K562 (cell line): ENCODE measurements at regions not wholly inside any gene's neighbourhood (a gene's known extent, or its start where the extent isn't known, plus 50 kb on each side); places are given as distances from the start of the nearest gene placed in this dataset.
A peak's percentile ranks its signal among the peaks of the same experiment; 100 is the strongest.

Source experiments
- DMBX1 ChIP-seq: fragments of 250-450 bp; sonication (Bioruptor Pico); IDR thresholded peaks from 2 replicates; pipeline ENCODE4 v1.8.0; 2022; ENCODE audit warnings: inconsistent platforms, mild to moderate bottlenecking, moderate library complexity, borderline replicate concordance
- EZH2 ChIP-seq: IDR thresholded peaks from 2 replicates; pipeline ENCODE4 v1.6.1; 2012; ENCODE audit warnings: low read depth, mild to moderate bottlenecking, inconsistent platforms, low read length, borderline replicate concordance
- L3MBTL2 ChIP-seq: fragments of 450-650 bp; IDR thresholded peaks from 2 replicates; pipeline ENCODE4 v1.6.1; 2016; ENCODE audit warnings: mild to moderate bottlenecking, moderate library complexity
- MAZ ChIP-seq, 2 experiments: fragments of 450-650 bp in 1 of 2; sonication (generic) in 1 of 2; formaldehyde crosslinking; IDR thresholded peaks in 1 of 2; conservative IDR thresholded peaks in 1 of 2; 2 replicates each; pipeline versions ENCODE4 v1.4.0 to v1.5.0; 2020; ENCODE audit warnings: mild to moderate bottlenecking in 1 of 2, missing genetic modification reagents in 1 of 2
- MYBL2 ChIP-seq, 2 experiments: fragments of 450-650 bp in 1 of 2; sonication (generic) in 1 of 2; formaldehyde crosslinking in 1 of 2; IDR thresholded peaks; 2 replicates each; pipeline versions ENCODE4 v1.6.1 to v1.8.1; 2017 to 2022; ENCODE audit warnings: borderline replicate concordance in 1 of 2, inconsistent platforms in 1 of 2, low read depth in 1 of 2, mild to moderate bottlenecking in 1 of 2, missing genetic modification reagents in 1 of 2, moderate library complexity in 1 of 2
- RB1 ChIP-seq: fragments of 450-650 bp; IDR thresholded peaks from 2 replicates; pipeline ENCODE4 v1.6.1; 2017; ENCODE audit warnings: low read depth, mild to moderate bottlenecking
- REST ChIP-seq, 2 experiments: fragments of 450-650 bp; formaldehyde crosslinking in 1 of 2; IDR thresholded peaks; 2 replicates each; pipeline versions ENCODE4 v1.4.0 to v1.6.1; 2014 to 2020; ENCODE audit warnings: mild to moderate bottlenecking in 2 of 2, borderline replicate concordance in 1 of 2, low read depth in 1 of 2
- SMC3 ChIP-seq: conservative IDR thresholded peaks from 2 replicates; pipeline ENCODE4 v1.6.1; 2011; ENCODE audit warnings: low read depth, low read length, improper control_type of control experiment; ENCODE audit not compliant: insufficient read depth

GRCh38 chr18:1663879-1664705 is 759.4 kb downstream of the ADCYAP1 start (continued):
- peak; percentile 54; the same call in 1 of the 2 replicates for TF ChIP-seq REST (IDR thresholded peaks at IDR 0.05; ENCODE audit: borderline replicate concordance)
- TF ChIP-seq REST (CRISPR knock-in tag; IDR thresholded peaks at IDR 0.05; ENCODE audit: low read depth), result 0 out of 2 replicates have a peak, but pooled peaks have one; percentile 40
- TF ChIP-seq RB1, result 0 out of 2 replicates have a peak, but pooled peaks have one; percentile 23
- peak; percentile 50; the same call in 1 of the 2 replicates for TF ChIP-seq SMC3
- TF ChIP-seq EZH2, result no peak
- TF ChIP-seq MAZ (CRISPR knock-in tag; conservative IDR thresholded peaks at IDR 0.05 in 1 of 2, IDR thresholded peaks at IDR 0.05 in 1 of 2), result 0 out of 4 replicates have a peak, but pooled peaks of 1 of the 2 experiments have one; percentile 25
- peak; percentile 32; the same call in 1 of the 2 replicates for TF ChIP-seq L3MBTL2
- TF ChIP-seq MYBL2 (IDR thresholded peaks at IDR 0.05; ENCODE audit: low read depth), result no peak
- TF ChIP-seq MYBL2 (CRISPR knock-in tag; IDR thresholded peaks at IDR 0.05; ENCODE audit: borderline replicate concordance), result no peak
- TF ChIP-seq DMBX1 (CRISPR knock-in tag), result 0 out of 2 replicates have a peak, but pooled peaks have one; percentile 19
- TF ChIP-seq, all 486 proteins: peak for 18
